H1 (cell line): ENCODE measurements at regions not wholly inside any gene's neighbourhood (a gene's known extent, or its start where the extent isn't known, plus 50 kb on each side); places are given as distances from the start of the nearest gene placed in this dataset.

Source experiments
- CTCF ChIA-PET: fragments of 300-600 bp; sonication (Branson Sonifier 250); formaldehyde crosslinking; loops from one replicate; lab custom pipeline; 2021; ENCODE audit not compliant: partially characterized antibody; lab: Charles Lee
- POLR2A ChIA-PET: fragments of 300-600 bp; sonication (Branson Sonifier 250); formaldehyde crosslinking; loops from one replicate; lab custom pipeline; 2021; ENCODE audit warnings: inconsistent platforms; ENCODE audit not compliant: partially characterized antibody; lab: Charles Lee
- DNase-seq, 2 experiments: peaks; one replicate each; pipeline versions ENCODE4 v3.0.0 to v3.0.0-alpha.2; 2010 to 2022; ENCODE audit warnings: low spot score in 2 of 2, low read depth in 1 of 2, mixed read lengths in 1 of 2
- FAIRE-seq: peaks from 2 replicates; lab custom pipeline; 2011; peaks lifted over from hg19 to GRCh38; lab: Jason Lieb, UNC
- H2AFZ ChIP-seq: 2 replicates; pipeline ENCODE4 v1.8.1; 2012; ENCODE audit warnings: low read length, inconsistent platforms
- H2AK5ac ChIP-seq: 2 replicates; pipeline ENCODE4 v1.6.1; 2013; ENCODE audit warnings: low read depth, low read length
- H2BK120ac ChIP-seq: replicated peaks from 2 replicates; pipeline ENCODE3; 2013; ENCODE audit warnings: low read depth, low read length, inconsistent platforms
- H2BK12ac ChIP-seq: 2 replicates; pipeline ENCODE4 v1.6.1; 2013; ENCODE audit warnings: low read depth, low read length
- H2BK15ac ChIP-seq: 2 replicates; pipeline ENCODE4 v1.6.1; 2013; ENCODE audit warnings: low read length
- H2BK20ac ChIP-seq: 2 replicates; pipeline ENCODE4 v1.6.1; 2013; ENCODE audit warnings: low read length
- H2BK5ac ChIP-seq: 2 replicates; pipeline ENCODE4 v1.6.1; 2013; ENCODE audit warnings: low read depth, low read length
- H3K14ac ChIP-seq: 2 replicates; pipeline ENCODE4 v1.6.1; 2013; ENCODE audit warnings: inconsistent platforms; ENCODE audit not compliant: insufficient read length
- H3K18ac ChIP-seq: 2 replicates; pipeline ENCODE4 v1.6.1; 2013; ENCODE audit warnings: low read length; ENCODE audit errors: extremely low read depth
- H3K23ac ChIP-seq: 2 replicates; pipeline ENCODE4 v1.6.1; 2013; ENCODE audit warnings: inconsistent platforms; ENCODE audit not compliant: insufficient read length
- H3K23me2 ChIP-seq: 2 replicates; pipeline ENCODE4 v1.6.1; 2013; ENCODE audit warnings: low read depth, low read length
- H3K27ac ChIP-seq: 2 replicates; pipeline ENCODE4 v1.6.1; 2011; ENCODE audit warnings: low read depth, low read length, inconsistent platforms
- H3K27me3 ChIP-seq, 4 experiments: replicated peaks in 1 of 4; 1 replicate in 1 of 4; 2 replicates in 3 of 4; pipeline versions ENCODE4 v1.6.1 to v1.8.1; 2011 to 2013; ENCODE audit warnings: low read length in 3 of 4, mild to moderate bottlenecking in 3 of 4, inconsistent platforms in 2 of 4, mixed read lengths in 2 of 4, moderate library complexity in 1 of 4; ENCODE audit not compliant: control insufficient read depth in 3 of 4, insufficient read depth in 3 of 4; ENCODE audit errors: extremely low read depth in 1 of 4
- H3K36me3 ChIP-seq, 4 experiments: 2 replicates each; pipeline versions ENCODE4 v1.6.1 to v1.8.1; 2011 to 2013; ENCODE audit warnings: mild to moderate bottlenecking in 4 of 4, low read length in 3 of 4, moderate library complexity in 2 of 4, control low read depth in 1 of 4, inconsistent platforms in 1 of 4; ENCODE audit not compliant: insufficient read depth in 4 of 4, control insufficient read depth in 2 of 4
- H3K4ac ChIP-seq: replicated peaks from 2 replicates; pipeline ENCODE3; 2013; ENCODE audit warnings: low read length, low read depth, mixed read lengths, inconsistent platforms; ENCODE audit not compliant: insufficient read length
- H3K4me1 ChIP-seq, 4 experiments: replicated peaks in 1 of 4; 1 replicate in 1 of 4; 2 replicates in 3 of 4; pipeline versions ENCODE4 v1.6.1 to v1.8.1; 2011 to 2013; ENCODE audit warnings: low read length in 3 of 4, inconsistent platforms in 2 of 4, mixed read lengths in 1 of 4; ENCODE audit not compliant: insufficient read depth in 4 of 4, control insufficient read depth in 3 of 4
- H3K4me2 ChIP-seq, 2 experiments: 2 replicates each; pipeline versions ENCODE4 v1.6.1 to v1.8.1; 2011 to 2013; ENCODE audit warnings: low read depth in 2 of 2, low read length in 2 of 2, control low read depth in 1 of 2, inconsistent platforms in 1 of 2, mild to moderate bottlenecking in 1 of 2; ENCODE audit not compliant: insufficient read depth in 1 of 2
- H3K4me3 ChIP-seq, 4 experiments: fragments of 200-600, 300-600 bp in 1 of 4; sonication (generic), shearing (Covaris generic), sonication (Bioruptor Twin) in 1 of 4; 2 replicates each; pipeline versions ENCODE4 v1.5.1 to v1.8.1; 2011 to 2016; ENCODE audit warnings: low read length in 4 of 4, low read depth in 3 of 4, control low read depth in 2 of 4, inconsistent platforms in 2 of 4, mild to moderate bottlenecking in 2 of 4, mixed read lengths in 1 of 4, moderate library complexity in 1 of 4; ENCODE audit not compliant: insufficient read depth in 2 of 4; ENCODE audit errors: extremely low read depth in 1 of 4
- H3K56ac ChIP-seq: replicated peaks from 2 replicates; pipeline ENCODE3; 2013; ENCODE audit warnings: low read depth, mild to moderate bottlenecking, mixed read lengths, low read length, inconsistent platforms; ENCODE audit not compliant: insufficient read length
- H3K79me1 ChIP-seq: 2 replicates; pipeline ENCODE4 v1.6.1; 2013; ENCODE audit warnings: low read depth, low read length, control low read depth
- H3K79me2 ChIP-seq, 2 experiments: 2 replicates each; pipeline versions ENCODE4 v1.6.1 to v1.8.1; 2012 to 2013; ENCODE audit warnings: low read length in 2 of 2, mild to moderate bottlenecking in 2 of 2, inconsistent platforms in 1 of 2; ENCODE audit not compliant: insufficient read depth in 2 of 2, control insufficient read depth in 1 of 2
- H3K9ac ChIP-seq, 4 experiments: replicated peaks in 1 of 4; 1 replicate in 1 of 4; 2 replicates in 3 of 4; pipeline versions ENCODE4 v1.6.1 to v1.8.1; 2011 to 2013; ENCODE audit warnings: low read depth in 3 of 4, low read length in 3 of 4, control low read depth in 2 of 4, mild to moderate bottlenecking in 2 of 4, moderate library complexity in 2 of 4, inconsistent platforms in 1 of 4; ENCODE audit errors: extremely low read depth in 1 of 4
- H3K9me3 ChIP-seq, 2 experiments: 2 replicates each; pipeline versions ENCODE4 v1.6.1 to v1.8.1; 2012 to 2013; ENCODE audit warnings: mild to moderate bottlenecking in 2 of 2, moderate library complexity in 2 of 2, control low read depth in 1 of 2, inconsistent platforms in 1 of 2, low read depth in 1 of 2, low read length in 1 of 2, mixed read lengths in 1 of 2; ENCODE audit not compliant: insufficient read depth in 2 of 2
- H4K20me1 ChIP-seq, 2 experiments: replicated peaks in 1 of 2; 2 replicates each; pipeline versions ENCODE3 to v1.8.1; 2011 to 2013; ENCODE audit warnings: inconsistent platforms in 2 of 2, low read length in 2 of 2, mild to moderate bottlenecking in 1 of 2; ENCODE audit not compliant: insufficient read depth in 2 of 2, control insufficient read depth in 1 of 2
- H4K5ac ChIP-seq: 2 replicates; pipeline ENCODE4 v1.6.1; 2013; ENCODE audit warnings: low read length, low read depth, mixed read lengths, inconsistent platforms; ENCODE audit not compliant: insufficient read length
- H4K8ac ChIP-seq: 2 replicates; pipeline ENCODE4 v1.8.0; 2013; ENCODE audit warnings: mild to moderate bottlenecking, moderate library complexity, low read length, inconsistent platforms; ENCODE audit not compliant: insufficient read depth; ENCODE audit errors: extremely low read depth
- H4K91ac ChIP-seq: replicated peaks from 2 replicates; pipeline ENCODE3; 2013; ENCODE audit warnings: low read length, mixed read lengths, inconsistent platforms; ENCODE audit not compliant: insufficient read length
- HDAC6 ChIP-seq: IDR thresholded peaks from one replicate; pipeline ENCODE4 v1.7.1; 2012; ENCODE audit warnings: low read depth, mild to moderate bottlenecking, inconsistent platforms, low read length, moderate library complexity
- KDM4A ChIP-seq: IDR thresholded peaks from one replicate; pipeline ENCODE4 v1.7.1; 2012; ENCODE audit warnings: low read depth, mild to moderate bottlenecking, moderate library complexity, low read length, inconsistent platforms; ENCODE audit not compliant: severe bottlenecking
- SIN3A ChIP-seq, 2 experiments: IDR thresholded peaks in 1 of 2; conservative IDR thresholded peaks in 1 of 2; 2 replicates each; pipeline ENCODE4 v1.6.1; 2011 to 2012; ENCODE audit warnings: low read length in 2 of 2, improper control_type of control experiment in 1 of 2, low read depth in 1 of 2, mild to moderate bottlenecking in 1 of 2
- SIRT6 ChIP-seq: IDR thresholded peaks from one replicate; pipeline ENCODE4 v1.7.1; 2012; ENCODE audit warnings: low read length, inconsistent platforms
- SP1 ChIP-seq: IDR thresholded peaks from 2 replicates; pipeline ENCODE4 v1.6.1; 2011; ENCODE audit warnings: low read depth, low read length
- WGBS, 2 experiments: shearing (Covaris generic) in 1 of 2; methylation state at CpG; one replicate each; pipeline versions ENCODE4 v1.1.6 to v1.1.7; 2013 to 2015; ENCODE audit warnings: low lambda C conversion rate in 2 of 2, mixed read lengths in 2 of 2, inconsistent platforms in 1 of 2, low coverage in 1 of 2, missing lambda C conversion rate in 1 of 2; ENCODE audit not compliant: insufficient replicate concordance in 2 of 2, insufficient coverage in 1 of 2, insufficient read length in 1 of 2; ENCODE audit errors: extremely low coverage in 1 of 2, missing lambda C conversion rate in 1 of 2; 5-methylcytosine and 5-hydroxymethylcytosine counted together
- TF ChIP-seq, protein P1 (sequence below): IDR thresholded peaks from 2 replicates; pipeline ENCODE4 v1.6.1; 2011; ENCODE audit warnings: low read depth, mild to moderate bottlenecking, low read length; ENCODE audit not compliant: insufficient read depth
- TF ChIP-seq, protein P2 (sequence below): IDR thresholded peaks from 2 replicates; pipeline ENCODE4 v1.6.1; 2012; ENCODE audit warnings: inconsistent platforms

DNA sequence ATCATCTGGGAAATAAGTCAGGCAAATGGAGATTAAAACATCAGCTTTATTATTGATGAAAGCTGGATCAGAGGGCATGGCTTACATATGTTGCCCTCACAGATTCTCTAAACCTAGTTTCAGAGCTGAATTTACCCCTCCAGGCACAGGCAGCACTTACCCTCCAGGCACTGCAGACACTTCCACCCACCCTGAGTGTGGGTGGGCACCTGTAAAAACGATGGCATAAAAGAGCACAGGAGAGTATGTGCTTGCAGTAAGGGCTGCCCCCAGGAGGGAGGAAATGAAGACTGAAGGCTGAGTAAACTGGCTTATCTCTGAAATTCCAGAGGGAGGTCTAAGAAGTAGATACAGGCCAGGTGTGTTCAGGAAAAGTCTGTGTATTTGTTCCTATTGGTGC lies 185.0 kb upstream of the HTR2A start:
- Histone ChIP-seq H3K14ac (no peak overlapping the region), H4K91ac (no peak overlapping the region), H3K4ac (no peak overlapping the region), H3K9me3 (peaks cover 0 to 3% of the 10 kb centered on the region in 2 experiments; a peak in 1 of 4 replicates), H3K23me2 (no peaks in the 10 kb centered on the region), H2BK15ac (no peak overlapping the region), H3K4me1 (no peaks in the 10 kb centered on the region), H3K79me2 (no peaks in the 10 kb centered on the region), H3K4me3 (no peak overlapping the region), H4K20me1 (no peaks in the 10 kb centered on the region), H2BK12ac (no peak overlapping the region), H3K9ac (no peak overlapping the region), H3K36me3 (no peaks in the 10 kb centered on the region), H3K79me1 (no peaks in the 10 kb centered on the region), H3K18ac (no peak overlapping the region), H3K4me2 (no peak overlapping the region), H4K5ac (no peak overlapping the region), H2AK5ac (no peak overlapping the region), H3K27me3 (no peaks in the 10 kb centered on the region), H2BK5ac (no peak overlapping the region), H3K27ac (no peak overlapping the region), H2BK120ac (no peak overlapping the region), H3K23ac (no peak overlapping the region), H4K8ac (no peak overlapping the region), H3K56ac (no peak overlapping the region), H2AFZ (0 out of 2 replicates have a peak overlapping the region, but pooled peaks have one; percentile 2), H2BK20ac (no peak overlapping the region)
- WGBS, 2 experiments: 61% methylated on average over 1 of the region's 1 CpG; no CpG with 5 or more reads in 1 of the 2 experiments
- TF ChIP-seq SIRT6 (no peak), SIN3A (conservative IDR thresholded peaks at IDR 0.05 in 1 of 2, IDR thresholded peaks at IDR 0.05 in 1 of 2; ENCODE audit: low read depth in 1 of 2, low read length in 2 of 2) (no peak), HDAC6 (no peak), KDM4A (no peak), SP1 (no peak)
- TF ChIP-seq, protein P1, sequence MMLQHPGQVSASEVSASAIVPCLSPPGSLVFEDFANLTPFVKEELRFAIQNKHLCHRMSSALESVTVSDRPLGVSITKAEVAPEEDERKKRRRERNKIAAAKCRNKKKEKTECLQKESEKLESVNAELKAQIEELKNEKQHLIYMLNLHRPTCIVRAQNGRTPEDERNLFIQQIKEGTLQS: no peak
- TF ChIP-seq, protein P2, sequence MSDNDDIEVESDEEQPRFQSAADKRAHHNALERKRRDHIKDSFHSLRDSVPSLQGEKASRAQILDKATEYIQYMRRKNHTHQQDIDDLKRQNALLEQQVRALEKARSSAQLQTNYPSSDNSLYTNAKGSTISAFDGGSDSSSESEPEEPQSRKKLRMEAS: no peak
- DNase-seq: no peak
- no peak for FAIRE-seq
- POLR2A ChIA-PET: no interaction called here
- CTCF ChIA-PET: interaction anchor here (1.2 kb wide), 1 partner anchor 8 kb away, joined by 3 read pairs; no protein-coding TSS in a partner anchor
